ENCODE measurements at regions not wholly inside any gene's neighbourhood (a gene's known extent, or its start where the extent isn't known, plus 50 kb on each side); places are given as distances from the start of the nearest gene placed in this dataset.

GRCh38 chr9:14373706-14374105 lies 59.8 kb upstream of the NFIB start:
- TF ChIP-seq CTCF (IDR thresholded peaks at IDR 0.05) = no peak
- TF ChIP-seq POLR2A (IDR thresholded peaks at IDR 0.05) = no peak

Measured in adrenal gland (tissue), 5 donors.